HG03108 (cell line): ENCODE measurements at regions not wholly inside any gene's neighbourhood (a gene's known extent, or its start where the extent isn't known, plus 50 kb on each side); places are given as distances from the start of the nearest gene placed in this dataset.

ENCODE experiments used
- ATAC-seq: cut with Tn5 transposase; IDR thresholded peaks from one replicate; pipeline ENCODE4 v1.9.1; 2021; ENCODE audit warnings: moderate library complexity; ENCODE audit not compliant: unreplicated experiment

DNA sequence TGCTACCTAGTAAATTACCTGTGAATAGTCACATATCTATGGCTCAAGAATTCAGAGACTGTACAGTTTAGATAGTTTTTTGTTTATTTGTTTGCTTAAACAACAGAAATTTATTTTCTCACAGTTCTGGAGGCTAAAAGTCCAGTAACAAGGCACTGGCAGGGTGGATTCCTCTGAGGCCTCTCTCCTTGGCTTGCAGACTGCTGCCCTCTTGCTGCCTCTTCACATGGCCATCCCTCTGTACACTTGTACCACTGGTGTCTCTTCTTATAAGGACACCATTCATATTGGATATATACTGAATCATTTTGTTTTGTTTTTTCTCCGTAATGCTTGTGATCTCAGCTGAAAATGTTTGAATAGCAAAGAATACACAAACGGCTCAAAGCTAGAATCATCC lies 56.4 kb upstream of the MIR17HG start:
- no peak for ATAC-seq

DNA sequence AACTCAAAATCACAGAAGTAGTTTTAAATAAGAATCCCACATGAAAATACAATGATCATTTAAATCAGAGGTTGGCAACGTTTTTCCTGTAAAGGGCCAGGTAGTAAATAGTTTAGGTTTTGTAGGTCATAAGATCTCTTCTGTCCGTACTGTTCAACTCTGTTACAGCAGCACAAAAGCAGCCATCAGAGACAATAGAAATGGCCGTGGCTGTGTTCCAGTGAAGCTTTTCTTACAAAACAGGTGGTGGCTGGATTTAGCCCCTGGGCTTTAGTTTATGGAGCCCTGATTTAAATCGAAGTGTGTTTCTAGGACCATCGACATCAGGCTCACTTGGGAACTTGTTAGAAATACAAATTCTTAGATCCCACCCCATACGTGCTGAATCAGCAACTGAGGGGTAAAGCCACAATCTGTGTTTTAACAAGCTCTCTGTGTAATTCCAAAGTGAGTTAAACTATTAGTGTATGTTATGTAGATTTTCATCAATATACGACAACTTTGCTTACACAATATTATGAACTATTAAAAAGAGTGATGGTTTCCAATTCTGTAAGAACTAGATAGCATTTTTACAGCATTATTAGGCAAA lies 54.8 kb upstream of the MIR17HG start:
- no peak for ATAC-seq

DNA sequence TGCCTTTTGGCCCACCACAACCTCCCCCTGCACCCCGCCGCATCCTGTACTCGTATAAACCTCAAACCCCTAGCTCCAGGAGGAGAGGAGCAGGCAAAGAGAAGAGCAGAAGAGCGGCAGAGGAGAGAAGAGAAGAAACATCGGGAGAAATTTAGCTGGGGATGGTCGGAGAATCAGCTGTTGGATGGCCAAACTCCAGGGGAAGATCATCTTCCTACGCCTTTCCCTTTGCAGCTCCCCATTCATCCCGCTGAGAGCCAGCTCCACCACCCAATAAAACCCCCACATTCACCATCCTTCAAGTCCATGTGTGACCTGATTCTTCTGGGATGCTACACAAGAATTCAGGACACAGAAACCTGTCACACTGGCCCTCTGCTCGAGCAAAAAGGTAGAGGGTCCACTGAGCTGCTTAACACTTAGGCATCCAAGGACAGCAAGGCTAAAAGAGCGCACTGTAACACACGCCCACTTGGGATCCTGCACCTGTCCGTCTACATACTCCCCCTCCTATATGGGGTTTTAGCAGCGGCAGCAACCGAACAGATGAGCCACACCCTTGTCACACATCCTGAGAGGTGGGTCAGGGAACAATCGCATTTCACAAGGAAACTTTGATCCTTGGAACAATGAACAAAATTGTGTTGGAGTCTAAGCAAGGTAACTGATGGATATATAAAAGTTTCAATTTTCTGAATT lies 51.6 kb upstream of the MIR17HG start:
- no peak for ATAC-seq

DNA sequence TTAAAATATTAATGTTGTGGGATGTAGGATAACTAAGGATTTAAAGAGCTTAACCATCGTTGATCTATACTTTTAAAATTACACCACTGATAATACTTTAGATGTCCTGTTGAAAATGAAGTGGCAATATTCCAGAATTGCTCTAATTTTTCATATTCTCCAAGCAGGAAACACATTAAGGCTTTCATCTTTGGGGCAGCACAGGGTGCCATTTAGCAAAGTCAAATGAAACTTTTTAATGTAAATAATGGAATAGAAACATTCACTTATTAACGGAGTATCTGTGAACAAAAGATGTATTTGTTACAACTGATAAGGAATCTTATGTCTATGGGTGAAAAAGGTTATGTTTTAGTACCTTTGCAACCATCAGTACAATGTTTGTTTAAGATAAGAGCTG lies 50.0 kb upstream of the MIR17HG start:
- ATAC-seq: no peak
